Activated B cell treated with CpG ODN at 0.5 μM for 24 hours (primary cell): ENCODE measurements at regions not wholly inside any gene's neighbourhood (a gene's known extent, or its start where the extent isn't known, plus 50 kb on each side); places are given as distances from the start of the nearest gene placed in this dataset.

ENCODE experiments used
- ATAC-seq: fragments of 200-7000 bp; cut with Tn5 transposase; one replicate; pipeline ENCODE4 v1.10.0; 2021; ENCODE audit warnings: low read depth, mild to moderate bottlenecking, moderate library complexity
- CTCF ChIA-PET: fragments of 350-600 bp; sonication (Branson Sonifier 250); formaldehyde crosslinking; loops from one replicate; lab custom pipeline; 2021; ENCODE audit warnings: antibody characterized with exemption; lab: Charles Lee
- POLR2A ChIA-PET: fragments of 350-600 bp; sonication (Branson Sonifier 250); formaldehyde crosslinking; loops from one replicate; lab custom pipeline; 2021; ENCODE audit warnings: antibody characterized with exemption; lab: Charles Lee
- DNase-seq: peaks from one replicate; pipeline ENCODE4 v3.0.0; 2022
- H3K27ac Mint-ChIP-seq: one replicate; pipeline ENCODE4 v1.8.0; 2020; ENCODE audit warnings: mixed read lengths
- H3K27me3 Mint-ChIP-seq: one replicate; pipeline ENCODE4 v1.8.0; 2021; ENCODE audit warnings: mixed read lengths
- H3K36me3 Mint-ChIP-seq: one replicate; pipeline ENCODE4 v1.8.0; 2021; ENCODE audit warnings: low read depth, mixed read lengths
- H3K4me1 Mint-ChIP-seq: one replicate; pipeline ENCODE4 v1.8.0; 2021; ENCODE audit warnings: mixed read lengths
- H3K4me3 Mint-ChIP-seq: one replicate; pipeline ENCODE4 v1.8.0; 2020; ENCODE audit warnings: mild to moderate bottlenecking, mixed read lengths
- H3K9me3 Mint-ChIP-seq: one replicate; pipeline ENCODE4 v1.8.0; 2020; ENCODE audit warnings: mixed read lengths
- CTCF ChIP-seq: fragments of 200-600 bp; IDR thresholded peaks from one replicate; pipeline ENCODE4 v1.8.0; 2022; ENCODE audit warnings: antibody characterized with exemption, mild to moderate bottlenecking
- intact Hi-C: fragments of 100-400 bp; cut with micrococcal nuclease; formaldehyde crosslinking; loops from one replicate; pipeline ENCODE4 v1.15.1; 2024

GRCh38 chr21:16022921-16023320 lies 293.1 kb downstream of the USP25 start:
- no peak for TF ChIP-seq CTCF
- no peaks in the 10 kb centered on the region for H3K27me3 Mint-ChIP-seq
- no peak overlapping the region for H3K27ac Mint-ChIP-seq
- H3K9me3 Mint-ChIP-seq: no peaks in the 10 kb centered on the region
- intact Hi-C loops: no loop called here
- DNase-seq (no peak), ATAC-seq (no peak)
- POLR2A ChIA-PET: no interaction called here
- CTCF ChIA-PET: no interaction called here
- H3K4me3 Mint-ChIP-seq: no peak overlapping the region
- no peaks in the 10 kb centered on the region for H3K4me1 Mint-ChIP-seq
- H3K36me3 Mint-ChIP-seq: no peaks in the 10 kb centered on the region

GRCh38 chr21:16028142-16028541 lies 298.4 kb downstream of the USP25 start:
- no peaks in the 10 kb centered on the region for H3K9me3 Mint-ChIP-seq
- H3K4me1 Mint-ChIP-seq: no peaks in the 10 kb centered on the region
- ATAC-seq (no peak), DNase-seq (no peak)
- no peaks in the 10 kb centered on the region for H3K36me3 Mint-ChIP-seq
- H3K27me3 Mint-ChIP-seq: no peaks in the 10 kb centered on the region
- H3K4me3 Mint-ChIP-seq: no peak overlapping the region
- no peak overlapping the region for H3K27ac Mint-ChIP-seq
- ChIA-PET POLR2A (no interaction called here), CTCF (no interaction called here)
- TF ChIP-seq CTCF: no peak
- intact Hi-C loops: no loop called here

- no peak for TF ChIP-seq CTCF
- Mint-ChIP-seq H3K27ac (no peak overlapping the region), H3K4me3 (no peak overlapping the region), H3K27me3 (no peaks in the 10 kb centered on the region), H3K9me3 (no peaks in the 10 kb centered on the region), H3K36me3 (no peaks in the 10 kb centered on the region), H3K4me1 (no peaks in the 10 kb centered on the region)
- DNase-seq: no peak
- POLR2A ChIA-PET: no interaction called here
- CTCF ChIA-PET: no interaction called here
- intact Hi-C loops: loop anchor here (1.0 kb wide), 1 partner anchor 12 kb away; no protein-coding TSS in a partner anchor
- no peak for ATAC-seq
These were observed 299.2 kb downstream of the USP25 start for GRCh38 chr21:16028941-16029464.

GRCh38 chr21:16033193-16033592 lies 303.4 kb downstream of the USP25 start:
- ChIA-PET POLR2A (no interaction called here), CTCF (no interaction called here)
- Mint-ChIP-seq H3K4me3 (no peak overlapping the region), H3K4me1 (no peaks in the 10 kb centered on the region), H3K9me3 (no peaks in the 10 kb centered on the region), H3K27me3 (no peaks in the 10 kb centered on the region), H3K27ac (no peak overlapping the region), H3K36me3 (no peaks in the 10 kb centered on the region)
- intact Hi-C loops: no loop called here
- ATAC-seq (no peak), DNase-seq (no peak)
- TF ChIP-seq CTCF: no peak

- H3K27me3 Mint-ChIP-seq: no peaks in the 10 kb centered on the region
- POLR2A ChIA-PET: no interaction called here
- intact Hi-C loops: no loop called here
- peaks cover 3% of the 10 kb centered on the region for H3K9me3 Mint-ChIP-seq
- no peak for ATAC-seq
- DNase-seq: no peak
- H3K36me3 Mint-ChIP-seq: no peaks in the 10 kb centered on the region
- no peak overlapping the region for H3K27ac Mint-ChIP-seq
- CTCF ChIA-PET: no interaction called here
- H3K4me3 Mint-ChIP-seq: no peak overlapping the region
- no peaks in the 10 kb centered on the region for H3K4me1 Mint-ChIP-seq
- TF ChIP-seq CTCF: no peak
These were observed 304.8 kb downstream of the USP25 start for GRCh38 chr21:16034446-16035190.
